ENCODE measurements at regions not wholly inside any gene's neighbourhood (a gene's known extent, or its start where the extent isn't known, plus 50 kb on each side); places are given as distances from the start of the nearest gene placed in this dataset.
"Not testable (repeated sequence)": the region's sequence is repeated elsewhere in the genome, so short reads cannot be mapped to it uniquely, and the experiment has no call there.

DNA sequence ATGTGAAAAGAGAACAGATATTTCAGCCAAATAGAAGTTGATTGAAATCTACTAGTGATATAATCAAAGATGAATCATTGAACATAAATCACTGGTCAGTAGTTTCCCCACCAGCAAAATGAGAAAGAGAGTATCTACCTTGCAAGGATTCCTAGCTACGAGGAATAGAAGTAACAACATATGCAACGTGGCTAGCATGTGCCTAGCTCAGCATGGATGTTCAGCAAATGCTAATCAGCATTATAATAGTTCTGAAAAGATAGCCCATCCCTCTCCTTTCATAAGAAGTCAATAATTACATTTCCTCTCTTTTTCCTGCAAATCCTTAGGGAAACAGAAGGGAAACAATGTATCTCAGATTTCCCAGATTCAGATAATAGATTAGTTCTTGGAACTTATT lies 417.2 kb downstream of the SATB2 start:
- in situ Hi-C loops (cut with MboI; ENCODE audit: low sequenced_read_pairs): no loop called here

- in situ Hi-C loops (cut with MboI; ENCODE audit: low sequenced_read_pairs): not testable (repeated sequence)
These were observed 424.0 kb downstream of the SATB2 start for GRCh38 chr2:199033761-199034160.

DNA sequence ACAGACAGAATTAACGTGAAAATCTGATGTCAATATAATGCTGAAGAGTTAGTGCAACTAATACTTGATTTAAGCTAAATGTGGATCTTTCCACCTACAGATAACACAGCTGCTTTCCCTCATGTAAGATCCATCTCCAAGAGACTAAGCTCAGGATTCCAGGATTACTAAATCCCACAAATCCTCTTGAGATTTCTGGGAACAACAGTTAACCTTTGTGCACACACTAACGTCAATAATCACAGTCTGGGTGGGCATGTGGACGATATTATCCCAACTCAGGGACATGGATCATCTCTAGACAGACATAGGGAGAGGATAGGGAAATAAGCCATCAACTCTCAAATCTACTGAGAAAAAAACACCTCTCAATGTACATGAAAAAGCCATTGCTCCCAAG lies 432.6 kb downstream of the SATB2 start:
- in situ Hi-C loops (cut with MboI; ENCODE audit: low sequenced_read_pairs): no loop called here

DNA sequence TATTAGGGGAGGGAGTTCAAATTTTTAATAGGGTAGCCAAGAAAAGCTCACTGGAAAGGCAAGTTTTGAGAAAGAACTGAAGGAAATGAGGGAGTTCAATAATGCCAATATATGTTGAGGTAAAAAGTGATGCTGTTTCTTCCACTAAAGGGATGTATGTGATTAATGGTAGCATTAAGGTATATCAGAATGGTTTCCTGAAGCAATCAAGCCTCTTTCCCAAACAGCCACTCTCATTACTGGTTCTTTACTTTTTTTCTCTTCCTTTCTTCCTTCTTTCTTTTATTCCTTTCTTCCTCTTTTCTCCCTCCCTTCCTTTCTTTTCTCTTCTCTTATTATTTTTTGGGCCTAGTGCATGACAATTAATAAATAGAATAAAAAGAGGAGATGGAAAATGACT lies 433.5 kb downstream of the SATB2 start:
- in situ Hi-C loops (cut with MboI; ENCODE audit: low sequenced_read_pairs): no loop called here

DNA sequence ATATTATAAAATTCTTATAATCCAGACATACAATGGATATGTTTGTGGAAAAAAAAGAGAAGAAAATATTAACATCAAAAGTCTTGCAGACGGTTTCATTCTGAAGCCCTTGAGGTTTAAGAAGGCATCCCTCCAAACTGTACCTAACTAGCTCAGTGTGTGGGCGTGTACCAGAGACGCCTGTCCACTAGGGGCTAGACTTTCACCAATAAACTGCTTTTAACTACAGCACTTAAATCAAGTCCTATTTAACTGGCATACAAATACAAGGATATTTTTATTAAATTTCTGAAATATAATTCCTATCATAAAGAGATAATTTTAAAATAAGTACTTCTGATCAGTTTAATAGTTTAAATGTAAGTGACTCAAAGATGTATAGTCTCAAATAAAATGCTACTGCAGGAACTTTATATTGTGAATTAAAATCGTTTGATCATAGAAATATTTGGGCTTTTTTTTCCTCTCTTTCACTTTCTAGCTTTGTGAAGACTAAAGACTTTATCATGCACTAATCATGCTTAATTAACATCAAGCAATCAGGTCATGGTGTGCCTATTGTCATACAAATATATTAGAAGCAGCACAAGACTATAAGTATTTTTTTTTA lies 437.7 kb downstream of the SATB2 start:
- in situ Hi-C loops (cut with MboI; ENCODE audit: low sequenced_read_pairs): no loop called here

GRCh38 chr2:199018826-199019225 lies 438.9 kb downstream of the SATB2 start:
- in situ Hi-C loops (cut with MboI; ENCODE audit: low sequenced_read_pairs): no loop called here

- in situ Hi-C loops (cut with MboI; ENCODE audit: low sequenced_read_pairs): no loop called here
These were observed 442.7 kb downstream of the SATB2 start for GRCh38 chr2:199015072-199015471.

DNA sequence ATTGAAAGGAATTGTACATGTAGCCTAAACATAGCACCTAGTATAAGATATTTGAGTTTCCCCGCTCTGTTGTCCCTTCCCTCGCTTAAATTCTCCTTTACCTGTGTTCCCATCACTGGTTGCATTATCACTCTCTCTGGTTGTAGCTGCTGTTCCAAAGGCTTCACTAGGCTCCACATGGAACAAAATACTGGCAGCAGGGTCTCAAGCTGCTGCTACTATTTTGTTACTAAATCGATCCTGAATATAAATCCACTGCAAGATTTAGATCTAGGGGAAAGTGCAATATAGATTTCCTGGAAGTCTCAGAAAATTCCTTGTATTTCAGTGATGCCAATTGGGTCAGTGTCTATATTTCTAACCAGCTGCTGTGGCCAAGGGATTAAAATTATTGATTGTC lies 443.5 kb downstream of the SATB2 start:
- in situ Hi-C loops (cut with MboI; ENCODE audit: low sequenced_read_pairs): no loop called here

- in situ Hi-C loops (cut with MboI; ENCODE audit: low sequenced_read_pairs): no loop called here
These were observed 445.8 kb downstream of the SATB2 start for GRCh38 chr2:199011908-199012307.

DNA sequence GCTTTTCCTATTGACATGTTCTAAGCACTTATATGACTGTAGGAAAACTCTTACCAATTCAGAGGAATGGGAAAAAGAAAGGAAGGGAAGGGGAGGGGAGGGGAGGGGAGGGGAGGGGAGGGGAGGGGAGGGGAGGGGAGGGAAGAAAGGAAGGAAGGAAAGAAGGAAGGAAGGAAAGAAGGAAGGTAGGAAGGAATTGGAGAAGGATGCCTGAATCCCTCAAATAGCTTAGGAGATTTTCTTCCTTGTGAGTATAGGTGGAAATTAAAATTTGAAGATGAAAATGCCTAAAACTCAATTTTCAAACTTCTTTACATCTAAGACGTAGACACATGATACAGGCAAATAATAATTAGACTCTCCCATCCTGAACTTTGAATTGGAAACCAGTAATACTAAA lies 463.1 kb downstream of the SATB2 start:
- in situ Hi-C loops (cut with MboI; ENCODE audit: low sequenced_read_pairs): no loop called here

DNA sequence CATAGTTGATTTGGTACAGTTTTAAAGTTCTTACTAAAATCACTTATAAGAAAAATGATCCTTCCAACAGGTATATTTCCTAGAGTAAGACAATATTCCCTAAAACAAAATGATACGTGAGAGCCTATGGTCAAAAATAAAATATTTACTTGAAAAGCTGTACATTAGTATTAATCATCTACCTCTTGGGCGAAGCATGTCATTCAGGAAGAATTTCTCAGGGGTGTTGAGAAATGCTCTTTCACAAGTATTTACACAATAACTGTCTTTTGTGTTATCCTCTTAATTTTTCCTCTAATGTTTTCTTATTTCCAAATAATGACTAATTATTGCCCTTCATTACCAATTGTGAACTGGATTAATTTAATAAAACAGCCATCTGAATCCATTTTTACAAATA lies 466.3 kb downstream of the SATB2 start:
- in situ Hi-C loops (cut with MboI; ENCODE audit: low sequenced_read_pairs): no loop called here

GRCh38 chr2:198975779-198976178 lies 482.0 kb downstream of the SATB2 start:
- in situ Hi-C loops (cut with MboI; ENCODE audit: low sequenced_read_pairs): no loop called here

DNA sequence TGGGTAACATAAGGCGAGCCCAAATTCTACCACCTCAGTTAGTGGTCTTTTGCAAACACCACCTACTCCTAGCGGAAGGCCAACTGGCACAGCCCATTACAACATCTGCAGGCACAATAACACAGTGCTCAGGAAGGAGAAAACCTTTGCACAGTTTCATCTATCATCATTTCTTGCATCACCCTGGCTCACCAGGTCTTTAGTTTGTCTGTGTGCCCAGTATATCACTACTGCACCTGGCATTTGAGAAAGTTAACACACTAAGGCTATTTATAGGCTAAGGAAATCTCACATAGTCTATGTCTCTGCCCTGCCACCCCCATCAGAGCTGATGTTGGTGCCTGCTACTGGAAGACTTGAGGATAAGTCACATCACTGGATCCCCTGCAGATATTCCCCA lies 484.0 kb downstream of the SATB2 start:
- in situ Hi-C loops (cut with MboI; ENCODE audit: low sequenced_read_pairs): no loop called here

- in situ Hi-C loops (cut with MboI; ENCODE audit: low sequenced_read_pairs): no loop called here
These were observed 484.6 kb downstream of the SATB2 start for GRCh38 chr2:198973181-198973580.

GRCh38 chr2:198968545-198968944 lies 489.2 kb downstream of the SATB2 start:
- in situ Hi-C loops (cut with MboI; ENCODE audit: low sequenced_read_pairs): no loop called here

DNA sequence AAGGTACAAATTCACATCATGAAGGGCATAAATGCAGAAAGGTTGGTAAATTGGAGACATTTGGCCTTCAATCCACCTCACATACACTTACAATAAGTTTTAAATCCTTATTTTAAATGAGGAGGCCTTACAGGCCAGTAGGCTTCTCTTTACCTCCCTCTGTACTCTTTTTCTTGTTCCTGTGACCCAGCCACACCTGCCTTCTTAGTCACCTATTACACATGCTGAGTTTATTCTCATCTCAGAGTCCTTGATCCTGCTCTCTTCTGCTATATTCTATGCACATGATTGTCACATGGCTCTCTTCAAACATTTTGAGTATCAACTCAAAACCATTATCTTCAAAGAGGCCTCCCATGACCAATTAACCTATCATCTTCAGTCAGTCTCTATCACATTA lies 491.5 kb downstream of the SATB2 start:
- in situ Hi-C loops (cut with MboI; ENCODE audit: low sequenced_read_pairs): no loop called here

DNA sequence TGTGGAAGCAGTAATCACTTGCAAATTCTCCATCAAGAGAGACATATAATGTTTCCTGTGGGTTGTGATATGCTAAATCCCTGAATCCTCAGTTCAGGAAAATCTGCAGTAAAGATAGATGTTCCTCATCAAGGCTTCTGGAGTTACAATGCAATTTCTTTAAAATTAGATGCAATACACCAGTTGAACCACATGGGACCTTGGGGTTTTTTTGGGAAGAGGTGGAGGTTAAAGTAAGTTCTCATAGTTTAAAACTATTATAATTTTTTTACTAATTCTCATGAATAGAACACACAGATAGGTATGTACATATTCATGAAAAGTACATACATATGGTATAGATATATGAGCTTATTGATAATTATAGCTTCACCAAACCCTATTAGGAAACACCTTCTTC lies 496.2 kb downstream of the SATB2 start:
- in situ Hi-C loops (cut with MboI; ENCODE audit: low sequenced_read_pairs): no loop called here

DNA sequence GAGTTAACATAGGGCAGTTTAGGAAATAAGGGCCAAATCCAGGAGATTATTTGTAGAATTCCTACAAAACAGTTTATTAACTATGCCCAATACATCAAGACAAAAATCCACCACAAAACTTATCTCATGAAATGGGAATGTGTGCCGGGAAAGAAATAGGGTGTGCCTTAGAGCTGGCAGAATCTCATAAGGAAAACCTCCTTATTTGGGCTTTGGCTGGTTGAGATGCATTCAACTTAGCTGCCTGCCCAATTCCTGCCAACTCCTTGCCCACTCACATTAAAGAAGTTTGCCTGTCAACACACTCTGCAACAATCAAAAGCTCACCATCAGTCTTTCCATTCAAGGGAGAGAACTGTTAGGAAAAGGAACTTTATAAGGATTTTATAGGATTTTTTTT lies 500.6 kb downstream of the SATB2 start:
- in situ Hi-C loops (cut with MboI; ENCODE audit: low sequenced_read_pairs): no loop called here

DNA sequence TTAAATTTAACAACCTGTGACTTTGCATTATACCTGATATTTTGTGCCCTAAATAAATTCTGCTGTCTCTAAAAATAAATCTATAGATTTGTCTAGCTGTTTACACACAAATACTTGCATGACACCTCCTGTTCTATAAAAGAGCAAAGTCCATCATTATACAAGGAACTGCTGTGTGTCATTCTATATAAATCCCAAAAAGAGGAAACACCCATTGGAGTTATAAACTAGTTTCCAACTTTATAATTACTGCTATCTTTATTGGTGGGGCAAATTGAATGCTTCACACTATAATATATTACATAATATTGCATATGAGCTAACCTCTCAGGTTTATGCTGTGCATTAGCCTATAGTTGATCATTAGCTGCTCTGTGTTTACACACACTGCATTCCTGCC lies 504.4 kb downstream of the SATB2 start:
- in situ Hi-C loops (cut with MboI; ENCODE audit: low sequenced_read_pairs): no loop called here

GRCh38 chr2:198950803-198951202 lies 506.9 kb downstream of the SATB2 start:
- in situ Hi-C loops (cut with MboI; ENCODE audit: low sequenced_read_pairs): no loop called here

GRCh38 chr2:198945496-198945895 lies 512.2 kb downstream of the SATB2 start:
- in situ Hi-C loops (cut with MboI; ENCODE audit: low sequenced_read_pairs): no loop called here

DNA sequence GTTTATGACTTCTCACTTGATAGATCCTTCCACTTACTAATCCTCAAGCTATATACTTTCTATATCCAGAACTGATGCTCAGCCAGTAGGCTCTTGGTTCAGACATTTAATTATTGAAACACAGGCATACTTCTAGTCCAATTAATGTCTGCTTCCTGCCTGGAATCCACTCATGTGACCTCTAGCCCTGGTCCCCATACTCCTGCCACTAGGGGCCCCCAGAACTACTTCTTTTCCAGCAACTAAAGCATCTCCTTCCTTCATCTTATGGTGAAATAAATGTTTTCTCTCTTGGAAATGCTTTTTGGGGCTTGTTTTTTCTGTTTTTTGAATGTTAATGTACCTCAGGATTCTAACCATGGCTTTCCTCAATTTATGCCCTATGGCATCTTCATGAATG lies 527.6 kb downstream of the SATB2 start:
- in situ Hi-C loops (cut with MboI; ENCODE audit: low sequenced_read_pairs): no loop called here

DNA sequence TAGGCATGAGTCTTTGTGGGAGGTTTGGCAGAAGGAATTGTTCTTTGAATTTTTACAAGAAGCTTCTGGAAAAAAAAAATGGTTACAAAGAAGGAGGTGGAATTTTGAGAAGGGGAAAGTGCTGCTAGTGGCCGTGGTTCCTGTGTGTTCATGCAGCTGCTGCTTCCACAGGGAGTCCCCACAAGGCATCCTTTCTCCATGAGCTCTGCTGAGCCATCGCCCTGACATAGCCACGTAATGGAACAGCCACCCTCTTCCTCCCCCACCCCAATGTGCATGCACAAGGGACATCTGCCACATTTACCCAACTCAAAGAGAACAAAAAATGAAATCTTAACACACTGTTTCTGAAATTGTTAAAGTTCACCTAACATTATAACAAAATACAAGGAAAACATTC lies 529.7 kb downstream of the SATB2 start:
- in situ Hi-C loops (cut with MboI; ENCODE audit: low sequenced_read_pairs): no loop called here

All from HL-60/S4 (cell line).